A549 (cell line): ENCODE measurements at regions not wholly inside any gene's neighbourhood (a gene's known extent, or its start where the extent isn't known, plus 50 kb on each side); places are given as distances from the start of the nearest gene placed in this dataset.

Source experiments
- ATAC-seq, 2 experiments: fragments of 200-7000 bp in 1 of 2; fragments of >200 bp in 1 of 2; cut with Nextera tagmentation in 1 of 2; cut with Tn5 transposase in 1 of 2; 3 replicates each; pipeline versions ENCODE4 v1.8.0 to v1.9.1; 2018 to 2020; ENCODE audit warnings: mild to moderate bottlenecking in 1 of 2, moderate library complexity in 1 of 2
- CTCF ChIA-PET: fragments of 300-600 bp; sonication (Branson Sonifier 250); formaldehyde crosslinking; extraction: SDS; loops from one replicate; lab custom pipeline; 2021; ENCODE audit warnings: antibody characterized with exemption, inconsistent platforms; lab: Yijun Ruan, JAX
- POLR2A ChIA-PET: fragments of 350-600 bp; formaldehyde crosslinking; extraction: SDS; loops from one replicate; lab custom pipeline; 2021; ENCODE audit warnings: antibody characterized with exemption, inconsistent platforms; lab: Yijun Ruan, JAX
- DNase-seq, 2 experiments: peaks; one replicate each; pipeline versions ENCODE4 v3.0.0 to v3.0.0-alpha.2; 2011 to 2016; ENCODE audit warnings: low read depth in 1 of 2, low spot score in 1 of 2
- FAIRE-seq: peaks from 2 replicates; lab custom pipeline; 2011; peaks lifted over from hg19 to GRCh38; lab: Jason Lieb, UNC
- H3K27ac ChIP-seq, 2 experiments: fragments of >200 bp; sonication (Bioruptor Twin); formaldehyde crosslinking; 3 replicates each; pipeline ENCODE4 v1.5.1; 2016 to 2017
- H3K4me1 ChIP-seq: fragments of >200 bp; sonication (Bioruptor Twin); formaldehyde crosslinking; 3 replicates; pipeline ENCODE4 v1.6.1; 2016
- H3K4me2 ChIP-seq: fragments of >200 bp; sonication (Bioruptor Twin); formaldehyde crosslinking; 3 replicates; pipeline ENCODE4 v1.6.1; 2016
- H3K4me3 ChIP-seq: fragments of >200 bp; sonication (Bioruptor Twin); formaldehyde crosslinking; 3 replicates; pipeline ENCODE4 v1.5.1; 2016
- H3K9me3 ChIP-seq: fragments of >200 bp; sonication (Bioruptor Twin); formaldehyde crosslinking; 3 replicates; pipeline ENCODE4 v1.6.1; 2016
- CEBPB ChIP-seq, 2 experiments: fragments of >200 bp in 1 of 2; sonication (Bioruptor Twin) in 1 of 2; formaldehyde crosslinking in 1 of 2; IDR thresholded peaks; 2 replicates each; pipeline ENCODE4 v1.6.1; 2012 to 2016
- EHMT2 ChIP-seq: fragments of 200-600 bp; sonication (generic); IDR thresholded peaks from 2 replicates; pipeline ENCODE4 v1.6.1; 2016; ENCODE audit warnings: antibody characterized with exemption, low read depth, mild to moderate bottlenecking, moderate library complexity
- EP300 ChIP-seq, 2 experiments: fragments of >200 bp; sonication (Bioruptor Twin); formaldehyde crosslinking; IDR thresholded peaks; 2 replicates in 1 of 2; 3 replicates in 1 of 2; pipeline ENCODE4 v1.6.1; 2016 to 2017
- ESRRA ChIP-seq: fragments of 150-350 bp; IDR thresholded peaks from 2 replicates; pipeline ENCODE4 v1.6.1; 2014; ENCODE audit warnings: mild to moderate bottlenecking, low read length, borderline replicate concordance
- FOXS1 ChIP-seq: fragments of 250-450 bp; sonication (Bioruptor Pico); IDR thresholded peaks from 2 replicates; pipeline ENCODE4 v1.5.0; 2020; ENCODE audit warnings: mild to moderate bottlenecking, moderate library complexity
- GATA3 ChIP-seq: IDR thresholded peaks from 2 replicates; pipeline ENCODE4 v1.6.1; 2012; ENCODE audit warnings: borderline replicate concordance
- HDAC2 ChIP-seq: fragments of 200-600 bp; sonication (generic); IDR thresholded peaks from 2 replicates; pipeline ENCODE4 v1.6.1; 2016
- HEYL ChIP-seq: fragments of 250-450 bp; sonication (Bioruptor Pico); IDR thresholded peaks from 2 replicates; pipeline ENCODE4 v1.8.0; 2021; ENCODE audit warnings: mild to moderate bottlenecking, moderate library complexity
- HOXA7 ChIP-seq: fragments of 250-450 bp; sonication (Bioruptor Pico); IDR thresholded peaks from 2 replicates; pipeline ENCODE4 v1.5.0; 2020; ENCODE audit warnings: mild to moderate bottlenecking, moderate library complexity
- JUN ChIP-seq, 2 experiments: fragments of >200 bp; sonication (Bioruptor Twin); formaldehyde crosslinking; IDR thresholded peaks; 2 replicates in 1 of 2; 3 replicates in 1 of 2; pipeline ENCODE4 v1.6.1; 2016 to 2017
- KDM5A ChIP-seq: fragments of 200-600 bp; sonication (generic); IDR thresholded peaks from 2 replicates; pipeline ENCODE4 v1.6.1; 2016; ENCODE audit warnings: antibody characterized with exemption, mild to moderate bottlenecking
- MAFK ChIP-seq: fragments of 450-650 bp; IDR thresholded peaks from 2 replicates; pipeline ENCODE4 v1.6.1; 2014; ENCODE audit not compliant: partially characterized antibody
- NFE2L2 ChIP-seq: fragments of 150-350 bp; conservative IDR thresholded peaks from 2 replicates; pipeline ENCODE4 v1.6.1; 2014; ENCODE audit warnings: low read length
- RCOR1 ChIP-seq: fragments of 150-350 bp; IDR thresholded peaks from 2 replicates; pipeline ENCODE4 v1.6.1; 2014; ENCODE audit warnings: antibody characterized with exemption, low read length, low read depth
- RFX5 ChIP-seq: fragments of 450-650 bp; IDR thresholded peaks from 2 replicates; pipeline ENCODE4 v1.7.1; 2014; ENCODE audit warnings: antibody characterized with exemption, mild to moderate bottlenecking, moderate library complexity
- SMC3 ChIP-seq: fragments of >200 bp; sonication (Bioruptor Twin); formaldehyde crosslinking; IDR thresholded peaks from 3 replicates; pipeline ENCODE4 v1.6.1; 2018; ENCODE audit warnings: inconsistent platforms
- SREBF2 ChIP-seq: fragments of 450-650 bp; IDR thresholded peaks from 2 replicates; pipeline ENCODE4 v1.6.1; 2014; ENCODE audit warnings: mild to moderate bottlenecking, moderate library complexity
- TFCP2L1 ChIP-seq: fragments of 250-450 bp; sonication (Bioruptor Pico); IDR thresholded peaks from 2 replicates; pipeline ENCODE4 v1.5.0; 2021; ENCODE audit warnings: mild to moderate bottlenecking
- TP53 ChIP-seq: fragments of 250-450 bp; sonication (Bioruptor Pico); IDR thresholded peaks from 2 replicates; pipeline ENCODE4 v1.5.0; 2021; ENCODE audit warnings: mild to moderate bottlenecking, moderate library complexity
- ZC3H11A ChIP-seq: fragments of 450-650 bp; IDR thresholded peaks from 2 replicates; pipeline ENCODE4 v1.6.1; 2014; ENCODE audit warnings: antibody characterized with exemption, mild to moderate bottlenecking
- ZFP36 ChIP-seq: fragments of 450-650 bp; IDR thresholded peaks from 2 replicates; pipeline ENCODE4 v1.6.1; 2014; ENCODE audit warnings: borderline replicate concordance; ENCODE audit not compliant: partially characterized antibody
- ZNF302 ChIP-seq: fragments of 250-450 bp; sonication (Bioruptor Pico); IDR thresholded peaks from 2 replicates; pipeline ENCODE4 v1.9.0; 2021; ENCODE audit warnings: inconsistent platforms, mild to moderate bottlenecking, moderate library complexity
- ZSCAN20 ChIP-seq: fragments of 250-450 bp; sonication (Bioruptor Pico); IDR thresholded peaks from 2 replicates; pipeline ENCODE4 v1.8.0; 2022; ENCODE audit warnings: mild to moderate bottlenecking, moderate library complexity
- WGBS: methylation state at CpG from one replicate; pipeline ENCODE4 v1.1.6; 2017; ENCODE audit errors: missing lambda C conversion rate; 5-methylcytosine and 5-hydroxymethylcytosine counted together
- TF ChIP-seq, protein P1 (sequence below): fragments of 150-350 bp; IDR thresholded peaks from 2 replicates; pipeline ENCODE4 v1.6.1; 2014; ENCODE audit warnings: low read depth, mild to moderate bottlenecking, low read length
- TF ChIP-seq, protein P2 (sequence below): fragments of 250-450 bp; sonication (Bioruptor Pico); IDR thresholded peaks from 2 replicates; pipeline ENCODE4 v1.5.0; 2021; ENCODE audit warnings: mild to moderate bottlenecking, moderate library complexity, borderline replicate concordance
- TF ChIP-seq, protein P3 (sequence below): IDR thresholded peaks from 2 replicates; pipeline ENCODE4 v1.6.1; 2012; ENCODE audit warnings: low read depth, borderline replicate concordance

GRCh38 chr13:73702419-73703071 lies 431.7 kb downstream of the KLF12 start (continued):
- TF ChIP-seq, protein P1, sequence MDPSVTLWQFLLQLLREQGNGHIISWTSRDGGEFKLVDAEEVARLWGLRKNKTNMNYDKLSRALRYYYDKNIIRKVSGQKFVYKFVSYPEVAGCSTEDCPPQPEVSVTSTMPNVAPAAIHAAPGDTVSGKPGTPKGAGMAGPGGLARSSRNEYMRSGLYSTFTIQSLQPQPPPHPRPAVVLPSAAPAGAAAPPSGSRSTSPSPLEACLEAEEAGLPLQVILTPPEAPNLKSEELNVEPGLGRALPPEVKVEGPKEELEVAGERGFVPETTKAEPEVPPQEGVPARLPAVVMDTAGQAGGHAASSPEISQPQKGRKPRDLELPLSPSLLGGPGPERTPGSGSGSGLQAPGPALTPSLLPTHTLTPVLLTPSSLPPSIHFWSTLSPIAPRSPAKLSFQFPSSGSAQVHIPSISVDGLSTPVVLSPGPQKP, result no peak

GRCh38 chr13:73701160-73701559 lies 433.0 kb downstream of the KLF12 start:
- 96% methylated on average over 1 of the region's 1 CpG for WGBS
- Histone ChIP-seq H3K4me2 (no peak overlapping the region), H3K4me3 (no peak overlapping the region), H3K4me1 (0 out of 3 replicates have a peak, but pooled peaks cover 3% of the 10 kb centered on the region), H3K9me3 (no peaks in the 10 kb centered on the region), H3K27ac (no peak overlapping the region)
- ATAC-seq (no peak), FAIRE-seq (no peak), DNase-seq (no peak)
- TF ChIP-seq ZFP36 (no peak), ZC3H11A (no peak), FOXS1 (CRISPR knock-in tag) (no peak), GATA3 (no peak), RFX5 (no peak), CEBPB (IDR thresholded peaks at IDR 0.05) (no peak), SREBF2 (no peak), HOXA7 (CRISPR knock-in tag) (no peak), SMC3 (no peak)
- TF ChIP-seq, protein P2, sequence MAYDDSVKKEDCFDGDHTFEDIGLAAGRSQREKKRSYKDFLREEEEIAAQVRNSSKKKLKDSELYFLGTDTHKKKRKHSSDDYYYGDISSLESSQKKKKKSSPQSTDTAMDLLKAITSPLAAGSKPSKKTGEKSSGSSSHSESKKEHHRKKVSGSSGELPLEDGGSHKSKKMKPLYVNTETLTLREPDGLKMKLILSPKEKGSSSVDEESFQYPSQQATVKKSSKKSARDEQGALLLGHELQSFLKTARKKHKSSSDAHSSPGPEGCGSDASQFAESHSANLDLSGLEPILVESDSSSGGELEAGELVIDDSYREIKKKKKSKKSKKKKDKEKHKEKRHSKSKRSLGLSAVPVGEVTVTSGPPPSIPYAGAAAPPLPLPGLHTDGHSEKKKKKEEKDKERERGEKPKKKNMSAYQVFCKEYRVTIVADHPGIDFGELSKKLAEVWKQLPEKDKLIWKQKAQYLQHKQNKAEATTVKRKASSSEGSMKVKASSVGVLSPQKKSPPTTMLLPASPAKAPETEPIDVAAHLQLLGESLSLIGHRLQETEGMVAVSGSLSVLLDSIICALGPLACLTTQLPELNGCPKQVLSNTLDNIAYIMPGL (CRISPR knock-in tag), result no peak
- POLR2A ChIA-PET, result no interaction called here
- CTCF ChIA-PET, result no interaction called here

DNA sequence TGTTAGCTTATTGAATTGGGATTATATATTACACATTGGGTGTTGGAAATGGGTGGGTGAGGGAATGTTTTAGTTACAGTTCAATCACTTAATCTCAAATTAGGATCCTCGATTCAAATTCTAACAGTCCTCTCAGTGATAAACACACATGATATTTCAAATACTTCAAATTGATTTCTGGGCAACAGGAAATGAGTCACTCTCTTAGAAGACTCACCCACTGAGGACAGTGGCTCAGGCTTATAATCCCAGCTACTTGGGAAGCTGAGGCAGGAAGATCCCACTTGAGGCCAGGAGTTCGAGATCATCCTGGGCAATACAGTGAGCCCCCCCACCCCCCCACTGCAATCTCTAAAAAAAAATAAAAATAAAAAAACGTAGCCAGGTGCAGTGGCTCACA lies 435.3 kb downstream of the KLF12 start:
- Histone ChIP-seq H3K27ac (no peak overlapping the region), H3K4me3 (no peak overlapping the region), H3K4me1 (0 out of 3 replicates have a peak, but pooled peaks cover 3% of the 10 kb centered on the region), H3K4me2 (no peak overlapping the region), H3K9me3 (no peaks in the 10 kb centered on the region)
- 50% methylated on average over 3 of the region's 3 CpGs for WGBS
- no peak for FAIRE-seq
- TF ChIP-seq JUN (IDR thresholded peaks at IDR 0.05), result no peak
- TF ChIP-seq TFCP2L1 (CRISPR knock-in tag), result no peak
- no peak for DNase-seq
- no peak for ATAC-seq
- POLR2A ChIA-PET, result no interaction called here
- CTCF ChIA-PET, result no interaction called here

DNA sequence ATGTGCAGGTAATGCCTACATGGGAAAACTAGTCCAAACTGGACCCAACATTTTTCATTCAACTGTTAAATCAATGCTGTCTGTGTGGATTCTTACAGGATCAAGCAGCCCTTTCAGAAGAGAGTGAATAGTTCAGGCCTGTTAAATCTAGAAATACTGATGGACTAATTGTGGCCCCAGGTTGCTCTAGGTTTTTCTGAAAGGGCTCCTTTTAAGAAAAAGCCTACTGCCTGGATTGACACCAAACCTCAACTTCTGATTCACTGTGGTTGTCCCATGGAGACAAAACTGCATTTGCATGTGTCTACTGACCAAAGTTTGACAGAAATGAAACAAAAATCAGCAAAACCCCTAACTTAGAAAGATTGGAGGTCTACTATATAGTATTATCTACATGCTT lies 437.0 kb downstream of the KLF12 start:
- Histone ChIP-seq H3K27ac (no peak overlapping the region), H3K4me2 (no peak overlapping the region), H3K4me1 (0 out of 3 replicates have a peak, but pooled peaks cover 3% of the 10 kb centered on the region), H3K4me3 (no peak overlapping the region), H3K9me3 (no peaks in the 10 kb centered on the region)
- DNase-seq (no peak), ATAC-seq (no peak), FAIRE-seq (no peak)
- CTCF ChIA-PET, result interaction anchor here (0.6 kb wide), 1 partner anchor 309 kb away, joined by 4 read pairs; no protein-coding TSS in a partner anchor
- TF ChIP-seq TP53 (CRISPR knock-in tag) (no peak), ZNF302 (CRISPR knock-in tag) (no peak), KDM5A (no peak)
- POLR2A ChIA-PET, result no interaction called here

DNA sequence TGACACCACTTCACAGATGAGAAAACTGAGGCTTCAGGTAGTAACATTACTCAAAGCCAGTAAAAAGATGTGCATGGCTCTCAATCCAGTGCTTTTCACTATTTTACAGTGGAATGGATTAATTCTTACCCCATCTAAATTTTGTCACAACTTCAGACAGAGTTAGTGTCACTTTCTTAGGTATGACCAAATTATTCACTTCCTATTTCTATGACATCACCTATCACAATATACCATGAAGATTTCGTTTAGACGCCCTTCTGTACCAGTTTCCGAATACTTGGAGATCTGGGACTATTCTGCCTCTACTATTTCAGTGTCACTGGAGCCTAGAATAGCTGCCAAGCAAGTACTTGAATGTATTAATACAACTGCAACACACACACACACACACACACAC lies 437.5 kb downstream of the KLF12 start:
- no peak for FAIRE-seq
- Histone ChIP-seq H3K4me2 (no peak overlapping the region), H3K9me3 (no peaks in the 10 kb centered on the region), H3K4me3 (no peak overlapping the region), H3K4me1 (0 out of 3 replicates have a peak, but pooled peaks cover 3% of the 10 kb centered on the region), H3K27ac (no peak overlapping the region)
- ChIA-PET CTCF (interaction anchor here (0.6 to 0.8 kb wide), 2 partner anchors 89 to 309 kb away, joined by 4 read pairs; no protein-coding TSS in a partner anchor), POLR2A (no interaction called here)
- DNase-seq, result no peak
- 97% methylated on average over 3 of the region's 3 CpGs for WGBS
- no peak for ATAC-seq
- TF ChIP-seq NFE2L2, result no peak
- TF ChIP-seq EP300 (IDR thresholded peaks at IDR 0.05), result no peak
- TF ChIP-seq ESRRA, result no peak
- TF ChIP-seq EHMT2, result no peak
- no peak for TF ChIP-seq HEYL (CRISPR knock-in tag)
- TF ChIP-seq MAFK, result no peak
- TF ChIP-seq JUN (IDR thresholded peaks at IDR 0.05), result no peak
- TF ChIP-seq RFX5, result no peak
- TF ChIP-seq TFCP2L1 (CRISPR knock-in tag), result no peak
- TF ChIP-seq, protein P3, sequence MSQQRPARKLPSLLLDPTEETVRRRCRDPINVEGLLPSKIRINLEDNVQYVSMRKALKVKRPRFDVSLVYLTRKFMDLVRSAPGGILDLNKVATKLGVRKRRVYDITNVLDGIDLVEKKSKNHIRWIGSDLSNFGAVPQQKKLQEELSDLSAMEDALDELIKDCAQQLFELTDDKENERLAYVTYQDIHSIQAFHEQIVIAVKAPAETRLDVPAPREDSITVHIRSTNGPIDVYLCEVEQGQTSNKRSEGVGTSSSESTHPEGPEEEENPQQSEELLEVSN, result no peak
- TF ChIP-seq RCOR1, result no peak
- no peak for TF ChIP-seq ZSCAN20 (CRISPR knock-in tag)
- TF ChIP-seq HDAC2, result no peak
- no peak for TF ChIP-seq HOXA7 (CRISPR knock-in tag)
- TF ChIP-seq, protein P1, result no peak
